Omental fat pad (tissue), 3 donors: ENCODE measurements at regions not wholly inside any gene's neighbourhood (a gene's known extent, or its start where the extent isn't known, plus 50 kb on each side); places are given as distances from the start of the nearest gene placed in this dataset.
"Not testable (repeated sequence)": the region's sequence is repeated elsewhere in the genome, so short reads cannot be mapped to it uniquely, and the experiment has no call there.

Experiments used
- ATAC-seq: fragments of 150-250 bp; one replicate; pipeline ENCODE4 v1.9.1; 2016; ENCODE audit warnings: mild to moderate bottlenecking, moderate library complexity; ENCODE audit not compliant: low FRiP score
- DNase-seq: peaks from one replicate; pipeline ENCODE4 v3.0.0-alpha.2; 2019; ENCODE audit warnings: low spot score
- CTCF ChIP-seq, 3 donors: fragments of 450-650 bp; IDR thresholded peaks; one replicate each; pipeline ENCODE4 v1.5.1; 2016 to 2017; ENCODE audit warnings: antibody characterized with exemption in 3 of 3, mild to moderate bottlenecking in 3 of 3, moderate library complexity in 2 of 3

GRCh38 chr1:232351335-232351734 is 278.6 kb downstream of the SIPA1L2 start:
- DNase-seq, result no peak
- no peak for ATAC-seq
- TF ChIP-seq CTCF (IDR thresholded peaks at IDR 0.05), result no peak

GRCh38 chr1:232346844-232347243 is 283.1 kb downstream of the SIPA1L2 start:
- no peak for TF ChIP-seq CTCF (IDR thresholded peaks at IDR 0.05)
- DNase-seq (no peak), ATAC-seq (no peak)

- DNase-seq (no peak), ATAC-seq (no peak)
- no peak for TF ChIP-seq CTCF (IDR thresholded peaks at IDR 0.05)
Measured at GRCh38 chr1:232344791-232345399, 285.0 kb downstream of the SIPA1L2 start.

GRCh38 chr1:232344186-232344585 is 285.7 kb downstream of the SIPA1L2 start:
- not testable (repeated sequence) for DNase-seq, ATAC-seq

- ATAC-seq (no peak), DNase-seq (no peak)
- TF ChIP-seq CTCF (IDR thresholded peaks at IDR 0.05), result no peak
Measured at GRCh38 chr1:232340446-232340845, 289.5 kb downstream of the SIPA1L2 start.

GRCh38 chr1:232339073-232339472 is 290.9 kb downstream of the SIPA1L2 start:
- DNase-seq, result no peak
- no peak for TF ChIP-seq CTCF (IDR thresholded peaks at IDR 0.05)
- ATAC-seq, result no peak

GRCh38 chr1:232335741-232336293 is 294.1 kb downstream of the SIPA1L2 start:
- no peak for DNase-seq
- ATAC-seq, result no peak
- TF ChIP-seq CTCF (IDR thresholded peaks at IDR 0.05), result no peak
